Fibroblast of mammary gland (primary cell): ENCODE measurements at regions not wholly inside any gene's neighbourhood (a gene's known extent, or its start where the extent isn't known, plus 50 kb on each side); places are given as distances from the start of the nearest gene placed in this dataset.
A peak's percentile ranks its signal among the peaks of the same experiment; 100 is the strongest.

Source experiments
- DNase-seq: peaks from one replicate; pipeline ENCODE4 v3.0.0-alpha.2; 2010; ENCODE audit warnings: low read depth
- H3K4me3 ChIP-seq: 2 replicates; pipeline ENCODE4 v1.5.1; 2011; ENCODE audit warnings: low read depth, mild to moderate bottlenecking, low read length, moderate library complexity; ENCODE audit not compliant: control insufficient read depth
- TF ChIP-seq, protein P1 (sequence below): conservative IDR thresholded peaks from 2 replicates; pipeline ENCODE4 v1.5.1; 2011; ENCODE audit warnings: low read depth, low read length, inconsistent platforms; ENCODE audit not compliant: control insufficient read depth, insufficient read depth

DNA sequence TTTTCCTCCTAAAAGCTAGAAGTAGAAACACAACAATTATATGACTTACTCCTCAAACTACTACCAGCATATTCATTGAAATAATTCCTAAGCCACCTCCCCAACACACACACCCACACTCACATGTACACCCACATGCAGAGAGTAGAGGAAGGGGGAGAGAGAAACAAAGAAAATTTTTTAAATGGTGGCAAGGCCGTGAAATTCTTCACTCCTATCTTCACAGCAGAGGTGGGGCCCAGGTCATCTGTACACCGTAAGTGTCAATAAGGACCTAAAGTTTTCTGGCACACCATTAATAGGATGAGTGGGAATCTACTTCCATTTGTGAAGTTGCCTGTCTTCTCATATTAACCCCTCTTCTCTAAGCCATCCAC, 73.9 kb upstream of the EGLN3 start:
- TF ChIP-seq, protein P1, sequence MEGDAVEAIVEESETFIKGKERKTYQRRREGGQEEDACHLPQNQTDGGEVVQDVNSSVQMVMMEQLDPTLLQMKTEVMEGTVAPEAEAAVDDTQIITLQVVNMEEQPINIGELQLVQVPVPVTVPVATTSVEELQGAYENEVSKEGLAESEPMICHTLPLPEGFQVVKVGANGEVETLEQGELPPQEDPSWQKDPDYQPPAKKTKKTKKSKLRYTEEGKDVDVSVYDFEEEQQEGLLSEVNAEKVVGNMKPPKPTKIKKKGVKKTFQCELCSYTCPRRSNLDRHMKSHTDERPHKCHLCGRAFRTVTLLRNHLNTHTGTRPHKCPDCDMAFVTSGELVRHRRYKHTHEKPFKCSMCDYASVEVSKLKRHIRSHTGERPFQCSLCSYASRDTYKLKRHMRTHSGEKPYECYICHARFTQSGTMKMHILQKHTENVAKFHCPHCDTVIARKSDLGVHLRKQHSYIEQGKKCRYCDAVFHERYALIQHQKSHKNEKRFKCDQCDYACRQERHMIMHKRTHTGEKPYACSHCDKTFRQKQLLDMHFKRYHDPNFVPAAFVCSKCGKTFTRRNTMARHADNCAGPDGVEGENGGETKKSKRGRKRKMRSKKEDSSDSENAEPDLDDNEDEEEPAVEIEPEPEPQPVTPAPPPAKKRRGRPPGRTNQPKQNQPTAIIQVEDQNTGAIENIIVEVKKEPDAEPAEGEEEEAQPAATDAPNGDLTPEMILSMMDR = no peak
- no peak for DNase-seq
- H3K4me3 ChIP-seq = no peak overlapping the region

- TF ChIP-seq, protein P1 = no peak
- no peak overlapping the region for H3K4me3 ChIP-seq
- DNase-seq = no peak
These were observed 73.2 kb upstream of the EGLN3 start for GRCh38 chr14:34023824-34024767.

DNA sequence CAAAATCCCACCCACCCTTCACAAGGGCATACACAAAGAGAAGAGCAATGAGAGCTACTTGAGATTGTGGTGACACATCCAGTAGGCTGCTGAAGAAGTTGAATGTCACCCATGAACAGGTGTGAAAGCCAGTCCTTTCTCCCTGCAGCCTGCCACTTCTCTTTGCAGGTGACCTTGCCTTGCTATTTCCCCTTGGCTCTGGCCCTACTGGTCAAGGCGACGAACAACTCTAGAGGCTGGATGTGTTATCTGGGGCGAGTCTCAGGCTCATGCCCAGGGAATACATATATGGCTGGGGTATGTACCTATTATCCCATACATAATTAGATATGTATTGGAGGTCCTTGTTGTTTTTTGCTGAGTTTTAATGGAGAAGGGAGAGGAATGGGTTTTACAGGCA, 70.2 kb upstream of the EGLN3 start:
- TF ChIP-seq, protein P1 = no peak
- no peak for DNase-seq
- H3K4me3 ChIP-seq = no peak overlapping the region

DNA sequence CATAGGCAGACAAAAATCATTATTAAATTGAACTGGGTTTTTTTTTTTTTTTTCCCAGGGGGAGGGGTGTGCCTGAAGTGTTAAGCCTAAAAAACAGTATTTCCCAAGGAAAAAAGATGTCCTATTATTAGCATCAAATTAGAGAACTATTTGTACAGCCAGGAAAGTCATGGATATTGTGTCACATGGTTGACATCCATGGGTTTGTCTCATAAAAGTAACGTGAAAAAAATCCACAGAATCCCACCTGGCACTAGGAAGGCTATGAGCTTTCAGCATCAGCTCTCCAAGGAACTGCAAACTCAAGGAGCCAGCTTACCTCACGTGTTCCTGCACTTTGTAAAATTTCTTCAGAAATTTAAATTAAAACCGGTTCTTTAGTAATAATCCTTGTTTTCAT, 69.1 kb upstream of the EGLN3 start:
- TF ChIP-seq, protein P1 = no peak
- DNase-seq = no peak
- H3K4me3 ChIP-seq = no peak overlapping the region

DNA sequence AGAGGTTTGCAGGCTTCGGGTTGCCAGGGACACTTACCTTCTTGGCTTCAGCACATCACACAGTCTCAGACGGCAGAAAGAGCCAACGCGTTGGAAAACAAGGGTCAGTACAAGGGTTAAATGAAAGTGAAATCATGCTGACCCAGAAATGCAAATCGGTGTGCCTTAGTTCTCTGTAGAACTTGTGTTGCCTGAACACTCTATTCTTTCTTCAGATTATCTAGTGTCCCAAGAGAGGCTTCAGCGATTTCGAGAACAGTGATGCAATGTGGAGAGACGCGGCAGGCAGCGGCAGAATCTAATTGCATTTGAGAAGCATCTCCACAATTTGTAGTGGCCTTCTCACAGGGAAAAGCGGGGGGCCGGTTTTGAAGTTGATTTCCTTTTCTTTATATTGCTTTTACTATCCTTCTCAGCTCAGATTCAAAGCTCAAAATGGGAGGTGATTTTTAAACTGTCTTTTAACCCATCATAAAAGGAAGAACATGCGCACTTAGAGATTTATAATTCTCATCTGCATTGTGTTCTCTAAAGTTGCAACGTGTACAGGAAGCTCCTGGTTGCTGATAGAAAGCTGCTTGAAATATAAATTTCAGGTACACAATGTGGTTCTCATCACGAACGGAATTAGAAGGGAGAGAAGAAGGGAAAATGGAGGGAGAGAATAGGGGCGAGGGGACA, 67.8 kb upstream of the EGLN3 start:
- no peak overlapping the region for H3K4me3 ChIP-seq
- peak; percentile 50 for DNase-seq
- TF ChIP-seq, protein P1 = no peak

DNA sequence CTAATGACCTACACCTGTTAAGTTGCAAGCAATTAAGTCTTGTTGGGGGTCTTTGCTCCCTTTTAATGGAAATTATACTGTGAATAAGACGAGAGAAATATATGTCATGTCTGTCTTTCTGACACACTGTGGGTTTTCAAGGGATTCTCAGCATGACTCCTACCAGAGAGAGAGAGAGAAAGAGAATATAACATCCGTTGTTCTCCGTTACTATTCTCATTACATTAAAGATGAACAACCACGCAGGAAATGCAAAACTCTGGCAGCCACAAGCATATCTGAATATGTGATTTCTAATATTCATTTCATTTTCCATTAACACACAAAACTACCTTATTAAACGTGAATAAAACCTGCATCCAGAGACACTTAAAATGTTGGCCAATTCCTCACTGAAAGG, 67.3 kb upstream of the EGLN3 start:
- no peak overlapping the region for H3K4me3 ChIP-seq
- DNase-seq = no peak
- TF ChIP-seq, protein P1 = no peak
